ENCODE measurements at regions not wholly inside any gene's neighbourhood (a gene's known extent, or its start where the extent isn't known, plus 50 kb on each side); places are given as distances from the start of the nearest gene placed in this dataset.
"Not testable (repeated sequence)": the region's sequence is repeated elsewhere in the genome, so short reads cannot be mapped to it uniquely, and the experiment has no call there.

DNA sequence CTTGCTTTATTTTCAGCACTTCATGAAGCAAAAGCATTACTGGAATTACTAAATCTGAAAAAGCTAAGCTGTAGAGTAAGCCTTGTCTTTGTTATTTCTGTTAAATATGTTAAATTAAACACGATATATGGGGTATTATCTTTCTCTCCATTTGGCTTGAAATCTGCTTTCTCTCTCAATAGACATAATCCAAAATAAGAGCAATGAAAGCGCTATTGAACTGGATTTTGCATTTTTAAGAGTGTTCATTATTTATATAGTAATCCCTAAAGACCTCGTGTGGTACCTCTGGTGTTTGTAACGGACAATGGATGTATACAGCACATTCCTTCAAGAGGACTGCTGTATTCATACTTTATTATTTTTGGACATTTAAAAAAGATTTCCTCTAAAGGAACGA is 91.5 kb upstream of the KCNE2 start:
- TF ChIP-seq POLR2A (IDR thresholded peaks at IDR 0.05; ENCODE audit: low read length) (no peak), GATA1 (IDR thresholded peaks at IDR 0.05; ENCODE audit: low read depth, low read length) (no peak)
- no peak for DNase-seq

DNA sequence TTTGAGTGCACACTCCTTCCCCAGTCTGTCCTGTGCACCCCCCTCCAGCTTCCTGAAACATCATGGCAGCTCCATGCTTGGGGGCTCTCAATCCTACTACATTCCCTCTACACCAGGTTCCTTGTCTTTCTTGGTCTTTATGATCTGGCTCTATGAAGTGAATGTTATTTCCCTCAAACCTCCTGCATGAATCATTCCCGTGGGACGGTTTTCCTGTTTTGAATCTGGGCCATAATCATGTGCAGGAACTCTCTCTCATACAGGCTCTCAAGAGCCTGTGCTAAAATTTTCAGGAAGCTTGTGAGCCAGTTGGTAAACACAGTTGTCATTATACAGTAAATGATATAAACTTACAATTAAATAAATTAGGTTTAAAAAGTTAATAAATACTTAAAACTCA is 89.8 kb upstream of the KCNE2 start:
- TF ChIP-seq POLR2A (IDR thresholded peaks at IDR 0.05; ENCODE audit: low read length) (no peak), GATA1 (IDR thresholded peaks at IDR 0.05; ENCODE audit: low read depth, low read length) (no peak)
- no peak for DNase-seq

DNA sequence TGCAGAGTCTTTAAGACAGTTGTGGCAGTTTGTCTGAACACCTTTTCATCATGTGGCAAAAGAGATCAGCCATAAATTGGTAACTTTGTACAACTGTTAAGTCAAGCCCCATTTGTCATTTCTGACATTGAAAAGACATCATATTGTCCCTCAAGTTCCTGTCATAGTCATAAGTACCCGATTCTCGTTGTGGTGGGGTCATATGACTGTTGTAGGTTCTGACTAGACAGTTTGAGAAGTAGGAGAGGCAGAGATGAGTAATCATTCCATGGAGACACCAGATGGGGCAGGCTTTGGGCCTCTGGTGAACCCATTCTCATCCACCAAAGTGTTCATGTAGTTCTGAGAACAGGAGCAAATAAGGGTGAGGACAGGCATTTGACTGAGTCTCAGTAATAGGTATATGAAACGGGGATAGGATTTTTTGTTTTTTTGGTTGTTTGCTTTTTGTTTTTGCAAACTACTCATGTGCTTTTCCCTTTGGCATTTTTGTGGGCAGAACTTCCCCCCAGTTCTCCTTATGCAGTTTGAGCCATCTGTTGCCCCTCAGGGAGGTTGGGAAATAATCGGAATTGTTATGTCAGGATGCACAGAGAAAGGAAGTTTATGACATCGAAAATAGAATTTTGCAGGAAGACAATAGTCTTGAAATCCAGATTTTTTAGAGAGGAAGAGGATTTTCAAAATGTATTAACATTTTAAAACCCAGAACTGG is 86.9 kb upstream of the KCNE2 start:
- TF ChIP-seq GATA1 (IDR thresholded peaks at IDR 0.05; ENCODE audit: low read depth, low read length) (no peak), POLR2A (IDR thresholded peaks at IDR 0.05; ENCODE audit: low read length) (no peak)
- no peak for DNase-seq

DNA sequence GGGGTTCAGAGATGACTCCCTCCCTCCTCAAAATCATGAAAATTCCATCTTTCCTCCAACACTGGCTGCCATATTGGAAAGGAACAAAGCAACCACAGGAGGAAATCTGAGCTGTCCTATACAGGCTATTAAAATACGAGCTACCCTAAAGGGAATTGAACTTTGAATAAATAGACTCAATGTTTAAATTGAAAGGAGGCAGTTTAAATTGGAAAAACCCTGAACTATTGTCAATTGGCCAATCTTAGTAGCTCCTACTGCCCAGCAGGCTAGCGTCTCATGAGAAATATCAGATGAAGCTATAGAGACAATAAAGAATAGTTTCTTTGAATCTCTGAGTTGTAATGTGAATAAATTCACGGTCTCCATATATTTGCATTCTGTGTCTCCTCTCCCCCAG is 85.4 kb upstream of the KCNE2 start:
- DNase-seq: no peak
- no peak for TF ChIP-seq POLR2A (IDR thresholded peaks at IDR 0.05; ENCODE audit: low read length)
- no peak for TF ChIP-seq GATA1 (IDR thresholded peaks at IDR 0.05; ENCODE audit: low read depth, low read length)

DNA sequence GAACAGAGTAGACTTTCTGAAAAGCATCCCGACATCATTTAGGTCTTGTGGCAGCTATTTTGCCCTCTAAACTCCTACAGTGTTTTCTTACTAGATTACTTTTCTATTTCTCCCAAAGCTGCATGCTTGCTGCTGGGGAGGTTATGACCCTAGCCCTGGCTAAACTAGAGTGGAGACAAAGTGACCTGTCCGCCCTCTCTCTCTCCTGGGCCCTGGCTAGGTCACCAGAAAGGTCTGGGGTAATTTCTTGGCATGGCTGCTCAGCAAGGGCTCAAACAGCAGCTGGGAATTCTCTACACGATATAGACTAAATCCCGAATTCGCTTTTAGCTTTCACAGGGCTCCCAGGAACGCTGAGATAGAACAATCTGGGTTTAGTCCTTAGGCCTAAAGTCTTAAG is 84.5 kb upstream of the KCNE2 start:
- no peak for DNase-seq

DNA sequence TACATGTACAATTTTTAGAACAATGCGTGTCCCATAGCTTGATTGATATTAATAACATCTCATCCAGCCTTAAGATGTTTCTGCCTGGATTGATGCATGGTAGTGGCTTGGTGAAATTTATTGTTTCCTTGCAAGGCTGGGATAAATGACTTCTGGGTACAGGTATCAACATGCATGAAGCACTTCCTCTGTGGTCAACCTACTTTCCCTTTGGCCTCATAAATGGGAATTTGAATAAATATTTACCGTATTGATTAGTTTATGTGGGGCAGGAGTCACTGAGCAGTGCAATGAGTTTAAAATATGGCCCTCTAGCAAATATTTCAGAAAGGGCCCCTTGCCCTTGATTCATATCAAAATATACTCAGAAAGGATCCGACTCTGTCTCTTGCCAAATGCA is 83.9 kb upstream of the KCNE2 start:
- TF ChIP-seq GATA1 (IDR thresholded peaks at IDR 0.05; ENCODE audit: low read depth, low read length) (no peak), POLR2A (IDR thresholded peaks at IDR 0.05; ENCODE audit: low read length) (no peak)
- DNase-seq: no peak

More for the DNA sequence above, 84.5 kb upstream of the KCNE2 start:
- TF ChIP-seq POLR2A (IDR thresholded peaks at IDR 0.05; ENCODE audit: low read length) (no peak), GATA1 (IDR thresholded peaks at IDR 0.05; ENCODE audit: low read depth, low read length) (no peak)

DNA sequence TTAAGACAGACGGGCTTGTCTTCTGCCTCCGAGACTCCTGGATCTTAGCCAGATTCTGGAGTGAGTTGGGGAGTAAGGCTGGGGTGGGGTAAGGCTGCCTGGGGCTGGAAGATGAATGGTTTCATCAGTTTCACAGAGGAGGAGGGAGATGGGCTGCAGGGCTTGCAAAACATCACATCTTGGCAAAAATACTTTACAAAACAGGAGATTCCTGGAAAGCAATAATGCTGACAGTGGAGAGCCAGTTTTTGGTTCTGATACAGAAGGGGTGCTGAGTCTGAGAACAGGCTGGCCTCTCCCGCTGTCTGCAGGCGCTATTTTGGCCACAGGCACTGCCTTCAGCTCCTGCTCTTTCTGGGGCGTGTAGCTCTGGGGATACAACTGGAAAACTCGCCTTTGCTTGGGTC is 83.4 kb upstream of the KCNE2 start:
- TF ChIP-seq GATA1 (IDR thresholded peaks at IDR 0.05; ENCODE audit: low read depth, low read length): no peak
- TF ChIP-seq POLR2A (IDR thresholded peaks at IDR 0.05; ENCODE audit: low read length): no peak
- no peak for DNase-seq

DNA sequence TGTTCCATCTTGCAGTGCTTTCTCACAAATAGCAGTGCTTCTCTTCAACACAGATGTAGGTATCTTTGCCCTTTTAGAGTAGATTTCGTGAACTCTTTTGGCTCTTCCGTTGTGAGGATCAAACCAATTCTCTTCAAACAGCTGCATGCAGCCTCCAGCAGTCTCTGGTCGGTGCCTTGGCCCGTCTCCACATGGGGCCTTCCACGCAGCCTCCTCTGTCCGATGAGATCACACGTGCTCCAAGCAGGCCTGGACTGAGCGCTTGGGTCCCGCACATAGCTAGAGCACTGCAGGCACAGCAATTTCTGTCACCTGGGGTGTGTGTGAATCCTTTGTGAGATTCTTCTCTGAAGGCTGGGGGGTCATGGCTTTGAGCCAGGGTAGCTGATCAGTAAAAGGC is 82.8 kb upstream of the KCNE2 start:
- no peak for TF ChIP-seq POLR2A (IDR thresholded peaks at IDR 0.05; ENCODE audit: low read length)
- no peak for TF ChIP-seq GATA1 (IDR thresholded peaks at IDR 0.05; ENCODE audit: low read depth, low read length)

DNA sequence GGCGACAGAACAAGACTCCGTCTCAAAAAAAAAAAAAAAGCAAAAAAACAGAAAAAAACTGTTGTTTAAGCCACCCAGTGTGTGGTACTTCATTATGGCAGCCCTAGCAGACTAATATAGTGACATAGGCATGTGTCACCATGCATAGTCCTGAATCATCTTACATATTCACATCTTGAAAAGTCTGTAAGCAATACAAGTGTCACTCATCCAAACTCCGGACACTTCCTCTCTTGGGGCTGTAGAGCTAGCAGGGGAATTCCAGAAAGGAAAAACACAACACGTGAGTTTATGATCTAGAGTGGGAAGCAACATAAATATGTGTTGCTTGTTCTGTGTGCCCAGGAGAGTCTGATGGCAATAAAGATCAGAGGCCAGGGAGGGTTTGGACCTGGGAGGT is 81.6 kb upstream of the KCNE2 start:
- TF ChIP-seq GATA1 (IDR thresholded peaks at IDR 0.05; ENCODE audit: low read depth, low read length): no peak
- no peak for TF ChIP-seq POLR2A (IDR thresholded peaks at IDR 0.05; ENCODE audit: low read length)
- no peak for DNase-seq

More for the DNA sequence above, 82.8 kb upstream of the KCNE2 start:
- no peak for DNase-seq

DNA sequence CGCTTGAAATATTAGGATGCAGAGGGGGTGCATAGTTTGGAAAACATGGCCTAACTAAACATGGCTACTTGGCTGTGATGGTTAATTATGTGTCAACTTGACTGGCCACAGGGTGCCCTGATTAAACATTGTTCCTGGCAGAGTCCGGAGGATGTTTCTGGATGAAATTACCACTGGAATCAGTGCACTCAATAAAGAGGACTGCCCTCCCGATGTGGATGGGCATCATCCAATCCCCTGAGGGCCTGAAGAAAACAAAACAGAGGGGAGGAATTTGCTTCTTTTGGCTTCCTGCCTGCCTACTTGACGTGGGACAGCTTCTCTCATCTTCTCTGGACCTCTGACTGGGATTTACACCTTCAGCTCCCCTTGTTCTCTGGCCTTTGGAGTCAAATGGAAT is 79.1 kb upstream of the KCNE2 start:
- TF ChIP-seq GATA1 (IDR thresholded peaks at IDR 0.05; ENCODE audit: low read depth, low read length) (no peak), POLR2A (IDR thresholded peaks at IDR 0.05; ENCODE audit: low read length) (no peak)
- DNase-seq: no peak

DNA sequence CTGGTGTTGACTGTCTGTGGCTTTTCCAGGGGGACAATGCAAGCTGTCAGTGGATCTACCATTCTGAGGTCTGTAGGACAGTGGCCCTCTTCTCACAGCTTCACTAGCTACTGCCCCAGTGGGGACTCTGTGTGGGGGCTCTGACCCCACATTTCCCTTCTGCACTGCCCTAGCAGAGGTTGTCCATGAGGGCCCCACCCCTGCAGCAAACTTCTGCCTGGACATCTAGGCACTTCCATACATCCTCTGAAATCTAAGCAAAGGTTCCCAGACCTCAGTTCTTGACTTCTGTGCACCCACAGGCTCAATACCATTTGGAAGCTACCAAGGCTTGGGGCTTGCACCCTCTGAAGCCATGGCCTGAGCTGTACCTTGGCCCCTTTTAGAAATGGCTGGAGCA is 75.8 kb upstream of the KCNE2 start:
- not testable (repeated sequence) for DNase-seq

DNA sequence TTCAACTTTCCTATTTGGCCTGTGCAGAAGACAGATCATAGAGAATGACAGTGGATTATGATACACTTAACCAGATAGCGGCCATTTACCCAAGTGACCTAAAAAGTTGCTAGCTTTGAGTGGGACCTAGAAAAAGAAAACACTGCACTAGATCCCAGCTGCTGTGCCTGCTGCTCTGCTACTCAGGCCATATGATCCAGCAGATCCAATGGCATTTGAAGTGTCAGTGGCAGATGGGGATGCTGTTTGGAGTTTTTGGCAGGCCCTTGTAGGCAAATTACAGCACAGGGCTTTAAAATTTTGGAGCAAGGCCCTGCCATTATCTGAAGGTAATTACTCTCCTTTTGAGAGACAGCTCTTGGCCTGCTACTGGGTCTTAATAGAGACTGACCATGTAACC is 74.0 kb upstream of the KCNE2 start:
- no peak for DNase-seq
- TF ChIP-seq POLR2A (IDR thresholded peaks at IDR 0.05; ENCODE audit: low read length): no peak

DNA sequence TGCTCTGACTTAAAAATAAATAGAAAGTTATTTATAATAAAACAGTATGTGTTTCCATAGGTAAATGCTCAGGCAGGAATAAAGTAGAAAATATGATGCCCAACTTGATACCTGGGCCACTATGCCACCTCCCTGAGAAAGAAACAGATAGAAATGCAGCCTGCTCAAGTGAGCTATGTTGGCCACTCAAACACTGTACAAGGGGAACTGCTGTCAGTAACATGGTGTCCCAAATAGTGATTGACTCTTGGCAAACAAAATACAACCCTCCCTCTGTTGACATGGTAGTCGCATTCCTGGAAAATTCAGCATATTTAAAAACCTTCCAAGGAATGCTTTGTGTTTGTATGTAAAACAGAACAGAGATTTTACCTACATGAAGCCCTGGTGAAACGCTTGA is 66.9 kb upstream of the KCNE2 start:
- no peak for TF ChIP-seq POLR2A (IDR thresholded peaks at IDR 0.05; ENCODE audit: low read length)
- no peak for TF ChIP-seq GATA1 (IDR thresholded peaks at IDR 0.05; ENCODE audit: low read depth, low read length)
- no peak for DNase-seq

DNA sequence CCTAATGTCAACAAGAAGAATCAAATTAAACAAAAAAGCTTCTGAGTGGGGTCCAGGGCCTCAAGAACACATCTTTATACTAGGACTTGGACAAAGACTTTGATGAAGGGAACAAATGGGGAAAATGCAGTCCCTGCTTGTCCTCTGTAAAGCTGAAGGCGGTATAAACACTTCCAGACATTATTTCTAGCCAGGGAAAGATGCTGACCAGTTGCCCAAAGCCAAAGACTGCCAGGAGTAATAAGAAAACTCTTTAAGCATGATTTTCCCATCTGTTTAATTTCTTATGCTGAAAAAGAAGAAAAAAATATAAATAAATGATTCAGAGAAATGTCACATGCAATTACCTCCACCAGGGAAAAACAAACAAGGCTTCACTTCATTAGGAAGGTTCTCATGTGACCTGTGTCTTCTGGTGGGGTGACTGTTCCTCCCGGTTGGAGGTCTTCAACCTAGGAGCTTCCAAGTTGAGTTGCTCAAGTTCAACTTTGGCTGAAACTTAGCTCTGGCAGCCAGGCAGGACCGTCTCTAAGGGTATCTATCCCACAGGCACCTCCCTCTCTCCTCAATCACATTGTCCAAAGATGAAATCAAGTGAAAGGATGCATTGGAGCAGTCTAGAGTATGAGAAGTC is 65.2 kb upstream of the KCNE2 start:
- no peak for DNase-seq
- TF ChIP-seq GATA1 (IDR thresholded peaks at IDR 0.05; ENCODE audit: low read depth, low read length): no peak
- TF ChIP-seq POLR2A (IDR thresholded peaks at IDR 0.05; ENCODE audit: low read length): no peak

DNA sequence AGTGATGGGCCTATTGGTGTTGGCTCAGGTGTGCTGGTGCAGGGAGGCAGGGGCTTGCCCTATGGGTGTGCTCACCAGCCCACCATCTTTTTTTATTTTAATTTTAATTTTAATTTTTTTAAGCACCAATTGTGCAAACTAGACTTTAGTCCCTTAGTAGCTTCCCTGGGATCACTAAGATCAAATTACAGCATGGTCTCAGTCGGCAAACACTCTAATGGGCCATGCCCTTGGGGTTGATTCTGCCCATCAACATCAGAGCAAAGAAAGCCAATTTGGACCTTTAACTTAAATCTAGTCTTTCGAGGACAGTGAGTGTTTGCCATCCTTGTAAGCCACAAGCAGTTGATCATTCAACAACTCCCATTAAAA is 64.7 kb upstream of the KCNE2 start:
- TF ChIP-seq GATA1 (IDR thresholded peaks at IDR 0.05; ENCODE audit: low read depth, low read length): no peak
- TF ChIP-seq POLR2A (IDR thresholded peaks at IDR 0.05; ENCODE audit: low read length): no peak
- no peak for DNase-seq

Data from erythroblast (primary cell).